Natural killer cell (primary cell): ENCODE measurements at regions not wholly inside any gene's neighbourhood (a gene's known extent, or its start where the extent isn't known, plus 50 kb on each side); places are given as distances from the start of the nearest gene placed in this dataset.

ENCODE experiments used
- ATAC-seq, 3 donors: fragments of 150-1000 bp in 2 of 3; fragments of 200-7000 bp in 1 of 3; cut with Tn5 transposase; 1 replicate in 1 of 3; 2 replicates in 2 of 3; pipeline ENCODE4 v1.10.0; 2021; ENCODE audit warnings: mild to moderate bottlenecking in 2 of 3, moderate library complexity in 2 of 3
- DNase-seq, 2 donors: peaks; one replicate each; pipeline versions ENCODE4 v3.0.0 to v3.0.0-alpha.2; 2013 to 2021; ENCODE audit warnings: mixed read lengths in 1 of 2
- H3K27ac ChIP-seq: one replicate; pipeline ENCODE4 v1.5.1; 2013; ENCODE audit warnings: mild to moderate bottlenecking, low read length
- H3K27me3 ChIP-seq: one replicate; pipeline ENCODE4 v1.6.1; 2013; ENCODE audit warnings: low read length; ENCODE audit not compliant: control insufficient read depth, insufficient read depth
- H3K36me3 ChIP-seq: one replicate; pipeline ENCODE4 v1.6.1; 2013; ENCODE audit warnings: low read length; ENCODE audit not compliant: control insufficient read depth, insufficient read depth
- H3K4me1 ChIP-seq: one replicate; pipeline ENCODE4 v1.6.1; 2013; ENCODE audit warnings: low read length; ENCODE audit not compliant: control insufficient read depth, insufficient read depth
- H3K4me3 ChIP-seq: one replicate; pipeline ENCODE4 v1.5.1; 2013; ENCODE audit warnings: low read length
- H3K9me3 ChIP-seq: one replicate; pipeline ENCODE4 v1.6.1; 2013; ENCODE audit warnings: low read length; ENCODE audit not compliant: control insufficient read depth, insufficient read depth
- H3K27ac Mint-ChIP-seq, 2 donors: one replicate each; pipeline ENCODE4 v1.8.0; 2022; ENCODE audit warnings: mild to moderate bottlenecking in 2 of 2, mixed read lengths in 2 of 2, moderate library complexity in 1 of 2
- H3K27me3 Mint-ChIP-seq, 2 donors: one replicate each; pipeline ENCODE4 v1.8.0; 2022; ENCODE audit warnings: low read depth in 2 of 2, mixed read lengths in 2 of 2
- H3K36me3 Mint-ChIP-seq: one replicate; pipeline ENCODE4 v1.8.0; 2022; ENCODE audit warnings: mixed read lengths
- H3K4me1 Mint-ChIP-seq, 2 donors: one replicate each; pipeline ENCODE4 v1.8.0; 2022; ENCODE audit warnings: mixed read lengths in 2 of 2
- H3K4me3 Mint-ChIP-seq: one replicate; pipeline ENCODE4 v1.8.0; 2022; ENCODE audit warnings: mild to moderate bottlenecking, moderate library complexity, mixed read lengths
- H3K9me3 Mint-ChIP-seq, 2 donors: one replicate each; pipeline ENCODE4 v1.8.0; 2022; ENCODE audit warnings: mixed read lengths in 2 of 2
- WGBS: methylation state at CpG from one replicate; pipeline ENCODE4 v1.1.7; 2013; ENCODE audit warnings: missing lambda C conversion rate; ENCODE audit not compliant: insufficient coverage; 5-methylcytosine and 5-hydroxymethylcytosine counted together
- intact Hi-C: fragments of 100-400 bp; cut with micrococcal nuclease; formaldehyde crosslinking; loops from one replicate; pipeline ENCODE4 v1.14.2; 2022
- TF ChIP-seq, protein P1 (sequence below): fragments of 200-600 bp; IDR thresholded peaks from one replicate; pipeline ENCODE4 v1.8.0; 2022; ENCODE audit warnings: antibody characterized with exemption

DNA sequence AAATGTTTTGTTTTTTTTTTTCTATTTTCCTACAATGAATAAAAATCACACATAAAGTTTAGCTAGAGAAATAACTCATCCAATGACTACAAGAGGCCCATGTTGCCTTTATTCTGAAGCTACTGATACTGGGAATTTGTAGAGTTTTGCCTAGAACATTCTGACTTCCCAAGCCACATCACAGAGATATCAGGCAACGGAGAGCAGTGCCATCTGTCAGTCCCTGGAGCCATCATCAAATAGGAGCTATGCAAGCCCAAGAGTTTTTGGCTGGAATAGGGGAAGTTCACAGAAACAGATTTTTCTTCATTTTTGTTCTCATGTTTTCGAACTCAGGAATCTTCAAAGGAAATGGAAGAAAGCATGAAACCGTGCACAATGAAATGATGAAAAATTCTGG lies 896.6 kb downstream of the TLE1 start:
- Histone ChIP-seq H3K27ac (no peak overlapping the region), H3K27me3 (no peaks in the 10 kb centered on the region), H3K4me3 (no peak overlapping the region), H3K9me3 (no peaks in the 10 kb centered on the region), H3K4me1 (no peaks in the 10 kb centered on the region), H3K36me3 (no peaks in the 10 kb centered on the region)
- WGBS: 64% methylated on average over 3 of the region's 3 CpGs
- TF ChIP-seq, protein P1, sequence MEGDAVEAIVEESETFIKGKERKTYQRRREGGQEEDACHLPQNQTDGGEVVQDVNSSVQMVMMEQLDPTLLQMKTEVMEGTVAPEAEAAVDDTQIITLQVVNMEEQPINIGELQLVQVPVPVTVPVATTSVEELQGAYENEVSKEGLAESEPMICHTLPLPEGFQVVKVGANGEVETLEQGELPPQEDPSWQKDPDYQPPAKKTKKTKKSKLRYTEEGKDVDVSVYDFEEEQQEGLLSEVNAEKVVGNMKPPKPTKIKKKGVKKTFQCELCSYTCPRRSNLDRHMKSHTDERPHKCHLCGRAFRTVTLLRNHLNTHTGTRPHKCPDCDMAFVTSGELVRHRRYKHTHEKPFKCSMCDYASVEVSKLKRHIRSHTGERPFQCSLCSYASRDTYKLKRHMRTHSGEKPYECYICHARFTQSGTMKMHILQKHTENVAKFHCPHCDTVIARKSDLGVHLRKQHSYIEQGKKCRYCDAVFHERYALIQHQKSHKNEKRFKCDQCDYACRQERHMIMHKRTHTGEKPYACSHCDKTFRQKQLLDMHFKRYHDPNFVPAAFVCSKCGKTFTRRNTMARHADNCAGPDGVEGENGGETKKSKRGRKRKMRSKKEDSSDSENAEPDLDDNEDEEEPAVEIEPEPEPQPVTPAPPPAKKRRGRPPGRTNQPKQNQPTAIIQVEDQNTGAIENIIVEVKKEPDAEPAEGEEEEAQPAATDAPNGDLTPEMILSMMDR: no peak
- Mint-ChIP-seq H3K27me3 (no peaks in the 10 kb centered on the region), H3K27ac (no peak overlapping the region), H3K4me3 (no peak overlapping the region), H3K9me3 (peaks cover 2 to 13% of the 10 kb centered on the region in 2 donors), H3K36me3 (peaks cover 4% of the 10 kb centered on the region), H3K4me1 (no peaks in the 10 kb centered on the region)
- intact Hi-C loops: no loop called here
- ATAC-seq (no peak), DNase-seq (no peak)

DNA sequence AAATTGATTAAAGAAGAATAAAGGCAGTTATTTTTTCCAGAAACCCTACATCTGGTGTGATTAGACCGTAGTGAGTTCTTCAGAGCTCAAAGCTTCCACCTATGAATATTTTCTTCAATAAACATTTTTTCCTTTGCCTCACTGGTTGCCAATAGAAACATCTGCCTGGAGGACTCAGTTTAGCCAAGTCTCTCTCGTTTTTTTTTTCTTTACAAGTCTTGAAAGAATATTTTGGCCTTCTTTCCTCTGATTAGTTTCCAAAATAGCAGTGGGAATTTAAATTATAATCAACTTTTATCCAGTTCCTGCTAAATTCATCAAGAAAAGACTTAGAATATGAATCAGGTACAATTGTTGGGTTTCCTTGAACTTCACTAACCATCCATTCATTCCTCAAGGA lies 897.5 kb downstream of the TLE1 start:
- intact Hi-C loops: no loop called here
- no peak overlapping the region for H3K4me3 Mint-ChIP-seq
- no peaks in the 10 kb centered on the region for H3K27me3 Mint-ChIP-seq
- no peaks in the 10 kb centered on the region for H3K9me3 ChIP-seq
- H3K4me3 ChIP-seq: no peak overlapping the region
- no peak overlapping the region for H3K27ac ChIP-seq
- 86% methylated on average over 1 of the region's 2 CpGs for WGBS
- H3K9me3 Mint-ChIP-seq: peaks cover 2 to 13% of the 10 kb centered on the region in 2 donors
- peaks cover 6% of the 10 kb centered on the region for H3K36me3 Mint-ChIP-seq
- H3K27ac Mint-ChIP-seq: no peak overlapping the region
- H3K27me3 ChIP-seq: no peaks in the 10 kb centered on the region
- no peaks in the 10 kb centered on the region for H3K4me1 Mint-ChIP-seq
- ATAC-seq (no peak), DNase-seq (no peak)
- no peaks in the 10 kb centered on the region for H3K4me1 ChIP-seq
- H3K36me3 ChIP-seq: no peaks in the 10 kb centered on the region
- TF ChIP-seq, protein P1: no peak

DNA sequence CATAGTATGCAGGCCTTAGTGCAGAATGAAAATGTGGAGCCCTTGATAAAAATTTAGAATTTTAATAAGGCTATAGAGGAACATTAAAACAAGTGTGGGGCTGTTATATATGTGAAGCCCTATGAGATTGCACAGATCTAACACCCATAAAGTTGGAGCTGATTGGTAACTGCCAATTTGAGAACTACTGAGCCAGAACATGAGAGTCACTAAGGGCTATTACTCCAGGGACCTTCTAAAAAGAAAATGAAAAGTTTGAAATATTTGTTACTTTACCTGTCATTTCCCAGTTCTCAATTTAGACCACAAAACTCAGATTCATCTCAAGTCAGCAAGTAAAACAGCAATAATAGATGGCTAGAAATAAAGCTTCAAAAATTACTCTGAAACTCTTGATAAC lies 898.6 kb downstream of the TLE1 start:
- Mint-ChIP-seq H3K27me3 (no peaks in the 10 kb centered on the region), H3K36me3 (peaks cover 6% of the 10 kb centered on the region), H3K9me3 (peaks cover 2 to 9% of the 10 kb centered on the region in 2 donors), H3K4me3 (no peak overlapping the region), H3K27ac (no peak overlapping the region), H3K4me1 (no peaks in the 10 kb centered on the region)
- no peak overlapping the region for H3K27ac ChIP-seq
- H3K36me3 ChIP-seq: no peaks in the 10 kb centered on the region
- H3K4me1 ChIP-seq: no peaks in the 10 kb centered on the region
- intact Hi-C loops: no loop called here
- no peak for DNase-seq
- no peaks in the 10 kb centered on the region for H3K9me3 ChIP-seq
- no peak overlapping the region for H3K4me3 ChIP-seq
- H3K27me3 ChIP-seq: no peaks in the 10 kb centered on the region
- ATAC-seq: no peak
- TF ChIP-seq, protein P1: no peak

DNA sequence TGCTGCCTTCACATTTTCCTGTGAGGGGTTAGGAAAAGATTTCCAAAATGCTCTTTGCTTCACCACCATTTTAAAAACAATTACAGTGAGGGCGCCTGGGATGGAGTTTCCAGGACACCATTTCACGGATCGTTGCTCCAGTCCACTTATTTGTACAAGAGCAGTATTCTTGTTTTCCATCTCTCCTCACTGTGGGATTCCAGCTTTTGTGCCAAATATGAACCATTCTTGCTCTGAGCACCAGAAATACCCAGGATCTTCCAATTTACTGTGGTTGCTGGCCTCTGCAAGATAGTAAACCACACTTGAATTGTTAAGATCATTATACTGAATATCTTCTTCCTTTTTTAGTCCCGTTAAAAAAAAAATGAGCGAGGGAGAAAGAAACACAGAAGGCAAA lies 899.5 kb downstream of the TLE1 start:
- 94% methylated on average over 5 of the region's 5 CpGs for WGBS
- TF ChIP-seq, protein P1: no peak
- no peaks in the 10 kb centered on the region for H3K4me1 Mint-ChIP-seq
- no peak overlapping the region for H3K4me3 Mint-ChIP-seq
- peaks cover 6% of the 10 kb centered on the region for H3K36me3 Mint-ChIP-seq
- ATAC-seq (no peak), DNase-seq (no peak)
- intact Hi-C loops: no loop called here
- Histone ChIP-seq H3K27me3 (no peaks in the 10 kb centered on the region), H3K36me3 (no peaks in the 10 kb centered on the region), H3K27ac (no peak overlapping the region), H3K4me3 (no peak overlapping the region), H3K9me3 (no peaks in the 10 kb centered on the region), H3K4me1 (no peaks in the 10 kb centered on the region)
- H3K27ac Mint-ChIP-seq: no peak overlapping the region
- peaks cover 2 to 7% of the 10 kb centered on the region in 2 donors for H3K9me3 Mint-ChIP-seq
- no peaks in the 10 kb centered on the region for H3K27me3 Mint-ChIP-seq
